ENCODE measurements at regions not wholly inside any gene's neighbourhood (a gene's known extent, or its start where the extent isn't known, plus 50 kb on each side); places are given as distances from the start of the nearest gene placed in this dataset.

GRCh38 chr7:41169317-41169716 lies 533.6 kb downstream of the INHBA start:
- TF ChIP-seq PPARA (CRISPR knock-in tag; IDR thresholded peaks at IDR 0.05; ENCODE audit: borderline replicate concordance), result no peak
- no peak for TF ChIP-seq ISL1 (CRISPR knock-in tag; IDR thresholded peaks at IDR 0.05)
- no peak for TF ChIP-seq CSDC2 (CRISPR knock-in tag; IDR thresholded peaks at IDR 0.05)
- no peak for TF ChIP-seq ZC3H10 (CRISPR knock-in tag; IDR thresholded peaks at IDR 0.05)
- TF ChIP-seq BACH2 (CRISPR knock-in tag; IDR thresholded peaks at IDR 0.05; ENCODE audit: borderline replicate concordance), result no peak
- TF ChIP-seq PATZ1 (CRISPR knock-in tag; IDR thresholded peaks at IDR 0.05; ENCODE audit: borderline replicate concordance), result no peak
- TF ChIP-seq ZFP30 (CRISPR knock-in tag; IDR thresholded peaks at IDR 0.05), result no peak
- TF ChIP-seq ESRRG (CRISPR knock-in tag; IDR thresholded peaks at IDR 0.05), result no peak
- no peak for TF ChIP-seq RARB (CRISPR knock-in tag; IDR thresholded peaks at IDR 0.05)
- TF ChIP-seq CREB5 (CRISPR knock-in tag; IDR thresholded peaks at IDR 0.05; ENCODE audit: low read depth), result no peak
- no peak for TF ChIP-seq ZNF8 (CRISPR knock-in tag; IDR thresholded peaks at IDR 0.05)
- TF ChIP-seq TSHZ2 (CRISPR knock-in tag; IDR thresholded peaks at IDR 0.05), result no peak
- TF ChIP-seq TOX (CRISPR knock-in tag; IDR thresholded peaks at IDR 0.05; ENCODE audit: borderline replicate concordance), result no peak
- no peak for TF ChIP-seq CSRNP3 (CRISPR knock-in tag; IDR thresholded peaks at IDR 0.05)

Data from SK-N-SH treated with all-trans-retinoic acid at 6 μM for 48 hours (cell line).